Pons (tissue), 1 donor: ENCODE measurements at regions not wholly inside any gene's neighbourhood (a gene's known extent, or its start where the extent isn't known, plus 50 kb on each side); places are given as distances from the start of the nearest gene placed in this dataset.

Experiments
- DNase-seq: peaks from one replicate; pipeline ENCODE4 v3.0.0-alpha.2; 2016; ENCODE audit warnings: low spot score

DNA sequence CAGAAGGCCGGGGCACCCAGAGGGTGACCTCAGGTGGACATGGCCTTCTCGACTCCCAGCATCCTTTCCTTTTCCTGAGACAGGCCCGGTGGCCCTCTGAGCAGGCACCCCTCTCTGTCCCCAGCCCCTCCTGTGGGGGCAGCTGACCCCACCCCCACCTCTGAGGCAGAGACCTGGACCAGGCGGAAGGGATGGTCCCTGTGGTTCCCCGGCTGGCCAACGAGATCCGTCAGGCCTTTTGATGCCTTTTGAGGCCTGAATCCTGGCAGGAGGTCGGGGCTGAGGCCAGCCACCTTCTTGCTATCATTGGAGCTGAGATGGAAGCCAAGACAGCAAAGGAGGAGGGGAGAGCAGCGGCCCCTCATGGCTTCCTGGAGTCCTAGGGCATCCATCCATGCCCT is 50.2 kb upstream of the ACTRT2 start:
- no peak for DNase-seq
